Neural cell (in vitro differentiated cells): ENCODE measurements at regions not wholly inside any gene's neighbourhood (a gene's known extent, or its start where the extent isn't known, plus 50 kb on each side); places are given as distances from the start of the nearest gene placed in this dataset.

Experiments used
- H2AFZ ChIP-seq: fragments of 200-600, 300-800 bp; sonication (generic), shearing (Covaris generic); 2 replicates; pipeline ENCODE4 v1.6.0; 2014; ENCODE audit warnings: low read depth, mild to moderate bottlenecking, antibody characterized with exemption, low read length, moderate library complexity
- H3F3A ChIP-seq: fragments of 200-600 bp; shearing (Covaris generic); 2 replicates; pipeline ENCODE4 v1.6.1; 2016; ENCODE audit warnings: mild to moderate bottlenecking, moderate library complexity, mixed read lengths, antibody characterized with exemption, low read length; ENCODE audit not compliant: insufficient read depth, poor library complexity, severe bottlenecking
- H3K27ac ChIP-seq: fragments of 200-600, 300-800 bp; sonication (generic), shearing (Covaris generic); 2 replicates; pipeline ENCODE4 v1.5.1; 2014; ENCODE audit warnings: mild to moderate bottlenecking, low read length, moderate library complexity
- H3K27me3 ChIP-seq: fragments of 300-800, 200-600 bp; sonication (generic), shearing (Covaris generic); 2 replicates; pipeline ENCODE4 v1.6.0; 2014; ENCODE audit warnings: mild to moderate bottlenecking, low read depth, low read length, moderate library complexity; ENCODE audit not compliant: insufficient read depth
- H3K36me3 ChIP-seq: fragments of 300-800, 200-600 bp; sonication (generic), shearing (Covaris generic); 2 replicates; pipeline ENCODE4 v1.5.1; 2014; ENCODE audit warnings: mild to moderate bottlenecking, antibody characterized with exemption, low read length, moderate library complexity; ENCODE audit not compliant: insufficient read depth
- H3K4me2 ChIP-seq: fragments of 300-800, 200-600 bp; sonication (generic), shearing (Covaris generic); 2 replicates; pipeline ENCODE4 v1.6.0; 2014; ENCODE audit warnings: mild to moderate bottlenecking, low read length
- H3K4me3 ChIP-seq: fragments of 300-800, 200-600 bp; sonication (generic), shearing (Covaris generic); 2 replicates; pipeline ENCODE4 v1.5.1; 2014; ENCODE audit warnings: mild to moderate bottlenecking, low read length, moderate library complexity
- H3K79me2 ChIP-seq: fragments of 200-600 bp; shearing (Covaris generic); replicated peaks from 2 replicates; pipeline ENCODE4 v1.6.0; 2014; ENCODE audit warnings: mild to moderate bottlenecking, low read length, moderate library complexity; ENCODE audit not compliant: insufficient read depth
- H3K9ac ChIP-seq: fragments of 300-800, 200-600 bp; sonication (generic), shearing (Covaris generic); 2 replicates; pipeline ENCODE4 v1.6.1; 2016; ENCODE audit warnings: mild to moderate bottlenecking, low read length, mixed read lengths
- H3K9me2 ChIP-seq: fragments of 200-600 bp; shearing (Covaris generic); 2 replicates; pipeline ENCODE4 v1.6.1; 2016; ENCODE audit warnings: mild to moderate bottlenecking, low read length, mixed read lengths; ENCODE audit not compliant: insufficient read depth
- H3K9me3 ChIP-seq: fragments of 200-600, 300-800 bp; sonication (generic), shearing (Covaris generic); 2 replicates; pipeline ENCODE4 v1.6.1; 2016; ENCODE audit warnings: mild to moderate bottlenecking, mixed run types, low read length, moderate library complexity, mixed read lengths
- H4K20me1 ChIP-seq: fragments of 200-600 bp; shearing (Covaris generic); 2 replicates; pipeline ENCODE4 v1.6.1; 2016; ENCODE audit warnings: mild to moderate bottlenecking, mixed run types; ENCODE audit not compliant: insufficient read depth
- EP300 ChIP-seq: fragments of 450-650 bp; conservative IDR thresholded peaks from 2 replicates; pipeline ENCODE4 v1.6.1; 2014; ENCODE audit warnings: antibody characterized with exemption, mild to moderate bottlenecking, moderate library complexity; ENCODE audit not compliant: poor library complexity, severe bottlenecking
- EZH2 ChIP-seq: fragments of 200-600, 300-800 bp; shearing (Covaris generic), sonication (generic); IDR thresholded peaks from 2 replicates; pipeline ENCODE4 v1.6.1; 2014; ENCODE audit warnings: antibody characterized with exemption, low read length, borderline replicate concordance, mild to moderate bottlenecking; ENCODE audit not compliant: insufficient read depth, poor library complexity, severe bottlenecking
- MXI1 ChIP-seq: fragments of 450-650 bp; conservative IDR thresholded peaks from 2 replicates; pipeline ENCODE4 v1.6.1; 2014; ENCODE audit warnings: antibody characterized with exemption, mild to moderate bottlenecking; ENCODE audit not compliant: poor library complexity, severe bottlenecking
- POLR2AphosphoS5 ChIP-seq: IDR thresholded peaks from 2 replicates; pipeline ENCODE4 v1.6.1; 2012
- RAD21 ChIP-seq: fragments of 450-650 bp; conservative IDR thresholded peaks from 2 replicates; pipeline ENCODE4 v1.6.1; 2014; ENCODE audit warnings: antibody characterized with exemption, mild to moderate bottlenecking, moderate library complexity
- SMC3 ChIP-seq: fragments of 450-650 bp; conservative IDR thresholded peaks from 2 replicates; pipeline ENCODE4 v1.6.1; 2014; ENCODE audit warnings: antibody characterized with exemption, mild to moderate bottlenecking, moderate library complexity; ENCODE audit not compliant: poor library complexity
- TAF1 ChIP-seq: IDR thresholded peaks from 2 replicates; pipeline ENCODE4 v1.6.1; 2012; ENCODE audit warnings: low read depth
- TF ChIP-seq, protein P1 (sequence below): IDR thresholded peaks from 2 replicates; pipeline ENCODE4 v1.6.1; 2012; ENCODE audit warnings: borderline replicate concordance
- TF ChIP-seq, protein P2 (sequence below): fragments of 450-650 bp; IDR thresholded peaks from 2 replicates; pipeline ENCODE4 v1.5.1; 2014; ENCODE audit warnings: antibody characterized with exemption, mild to moderate bottlenecking, moderate library complexity; ENCODE audit not compliant: poor library complexity, severe bottlenecking

DNA sequence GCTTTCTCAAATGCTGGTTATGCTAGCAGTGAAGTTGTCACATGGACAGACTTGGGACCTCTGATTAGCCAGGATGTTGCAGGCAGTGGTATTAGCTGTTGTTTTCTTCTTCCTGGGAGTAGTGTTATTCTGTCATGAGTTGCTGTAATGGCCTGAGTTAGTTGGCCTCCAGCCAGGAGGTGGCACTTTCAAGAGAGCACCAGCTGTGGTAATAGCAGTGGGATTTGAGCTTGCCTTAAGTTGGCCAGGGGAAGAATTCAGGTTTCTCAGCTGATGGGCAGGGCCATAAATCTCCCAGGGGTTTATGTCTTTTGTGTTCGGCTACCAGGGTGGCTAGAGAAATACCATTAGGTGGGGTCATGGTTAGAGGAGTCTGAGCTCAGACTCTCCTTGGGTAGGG, 132.6 kb downstream of the GLUD2 start:
- Histone ChIP-seq H3K9ac (no peak overlapping the region), H3F3A (no peaks in the 10 kb centered on the region), H3K79me2 (no peaks in the 10 kb centered on the region), H3K4me2 (no peak overlapping the region), H3K9me2 (no peaks in the 10 kb centered on the region), H3K4me3 (no peak overlapping the region), H3K9me3 (no peaks in the 10 kb centered on the region), H3K27me3 (no peaks in the 10 kb centered on the region), H2AFZ (no peak overlapping the region), H3K36me3 (no peaks in the 10 kb centered on the region), H4K20me1 (no peaks in the 10 kb centered on the region), H3K27ac (no peak overlapping the region)
- no peak for TF ChIP-seq MXI1
- TF ChIP-seq RAD21: no peak
- TF ChIP-seq TAF1: no peak
- TF ChIP-seq, protein P1, sequence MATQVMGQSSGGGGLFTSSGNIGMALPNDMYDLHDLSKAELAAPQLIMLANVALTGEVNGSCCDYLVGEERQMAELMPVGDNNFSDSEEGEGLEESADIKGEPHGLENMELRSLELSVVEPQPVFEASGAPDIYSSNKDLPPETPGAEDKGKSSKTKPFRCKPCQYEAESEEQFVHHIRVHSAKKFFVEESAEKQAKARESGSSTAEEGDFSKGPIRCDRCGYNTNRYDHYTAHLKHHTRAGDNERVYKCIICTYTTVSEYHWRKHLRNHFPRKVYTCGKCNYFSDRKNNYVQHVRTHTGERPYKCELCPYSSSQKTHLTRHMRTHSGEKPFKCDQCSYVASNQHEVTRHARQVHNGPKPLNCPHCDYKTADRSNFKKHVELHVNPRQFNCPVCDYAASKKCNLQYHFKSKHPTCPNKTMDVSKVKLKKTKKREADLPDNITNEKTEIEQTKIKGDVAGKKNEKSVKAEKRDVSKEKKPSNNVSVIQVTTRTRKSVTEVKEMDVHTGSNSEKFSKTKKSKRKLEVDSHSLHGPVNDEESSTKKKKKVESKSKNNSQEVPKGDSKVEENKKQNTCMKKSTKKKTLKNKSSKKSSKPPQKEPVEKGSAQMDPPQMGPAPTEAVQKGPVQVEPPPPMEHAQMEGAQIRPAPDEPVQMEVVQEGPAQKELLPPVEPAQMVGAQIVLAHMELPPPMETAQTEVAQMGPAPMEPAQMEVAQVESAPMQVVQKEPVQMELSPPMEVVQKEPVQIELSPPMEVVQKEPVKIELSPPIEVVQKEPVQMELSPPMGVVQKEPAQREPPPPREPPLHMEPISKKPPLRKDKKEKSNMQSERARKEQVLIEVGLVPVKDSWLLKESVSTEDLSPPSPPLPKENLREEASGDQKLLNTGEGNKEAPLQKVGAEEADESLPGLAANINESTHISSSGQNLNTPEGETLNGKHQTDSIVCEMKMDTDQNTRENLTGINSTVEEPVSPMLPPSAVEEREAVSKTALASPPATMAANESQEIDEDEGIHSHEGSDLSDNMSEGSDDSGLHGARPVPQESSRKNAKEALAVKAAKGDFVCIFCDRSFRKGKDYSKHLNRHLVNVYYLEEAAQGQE: no peak
- no peak for TF ChIP-seq EP300
- TF ChIP-seq, protein P2, sequence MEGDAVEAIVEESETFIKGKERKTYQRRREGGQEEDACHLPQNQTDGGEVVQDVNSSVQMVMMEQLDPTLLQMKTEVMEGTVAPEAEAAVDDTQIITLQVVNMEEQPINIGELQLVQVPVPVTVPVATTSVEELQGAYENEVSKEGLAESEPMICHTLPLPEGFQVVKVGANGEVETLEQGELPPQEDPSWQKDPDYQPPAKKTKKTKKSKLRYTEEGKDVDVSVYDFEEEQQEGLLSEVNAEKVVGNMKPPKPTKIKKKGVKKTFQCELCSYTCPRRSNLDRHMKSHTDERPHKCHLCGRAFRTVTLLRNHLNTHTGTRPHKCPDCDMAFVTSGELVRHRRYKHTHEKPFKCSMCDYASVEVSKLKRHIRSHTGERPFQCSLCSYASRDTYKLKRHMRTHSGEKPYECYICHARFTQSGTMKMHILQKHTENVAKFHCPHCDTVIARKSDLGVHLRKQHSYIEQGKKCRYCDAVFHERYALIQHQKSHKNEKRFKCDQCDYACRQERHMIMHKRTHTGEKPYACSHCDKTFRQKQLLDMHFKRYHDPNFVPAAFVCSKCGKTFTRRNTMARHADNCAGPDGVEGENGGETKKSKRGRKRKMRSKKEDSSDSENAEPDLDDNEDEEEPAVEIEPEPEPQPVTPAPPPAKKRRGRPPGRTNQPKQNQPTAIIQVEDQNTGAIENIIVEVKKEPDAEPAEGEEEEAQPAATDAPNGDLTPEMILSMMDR: no peak
- no peak for TF ChIP-seq SMC3
- TF ChIP-seq EZH2: no peak

DNA sequence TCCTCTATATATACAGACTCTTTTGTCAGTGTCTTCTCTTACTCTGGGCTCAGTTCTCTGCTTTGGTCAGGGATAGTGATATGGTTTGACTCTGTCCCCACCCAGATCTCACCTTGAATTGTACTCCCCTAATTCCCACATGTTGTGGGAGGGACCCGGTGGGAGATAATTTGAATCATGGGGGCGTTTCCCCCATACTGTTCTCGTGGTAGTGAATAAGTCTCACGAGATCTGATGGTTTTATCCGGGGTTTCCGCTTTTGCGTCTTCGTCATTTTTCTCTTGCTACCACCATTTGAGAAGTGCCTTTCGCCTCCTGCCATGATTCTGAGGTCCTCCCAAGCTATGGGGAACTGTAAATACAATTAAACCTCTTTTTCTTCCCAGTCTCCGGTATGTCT, 144.4 kb downstream of the GLUD2 start:
- H3K9me3 ChIP-seq: no peaks in the 10 kb centered on the region
- H3K4me2 ChIP-seq: no peak overlapping the region
- H3K27ac ChIP-seq: no peak overlapping the region
- H2AFZ ChIP-seq: no peak overlapping the region
- no peak overlapping the region for H3K9ac ChIP-seq
- H3K27me3 ChIP-seq: no peaks in the 10 kb centered on the region
- H4K20me1 ChIP-seq: no peaks in the 10 kb centered on the region
- TF ChIP-seq, protein P2: no peak
- TF ChIP-seq POLR2AphosphoS5 (no peak), TAF1 (no peak), RAD21 (no peak), SMC3 (no peak), MXI1 (no peak), EP300 (no peak), EZH2 (no peak)
- TF ChIP-seq, protein P1: no peak
- no peaks in the 10 kb centered on the region for H3K79me2 ChIP-seq
- no peaks in the 10 kb centered on the region for H3K9me2 ChIP-seq
- H3K4me3 ChIP-seq: no peak overlapping the region
- H3F3A ChIP-seq: no peaks in the 10 kb centered on the region
- H3K36me3 ChIP-seq: no peaks in the 10 kb centered on the region
